Iris pigment epithelial cell (primary cell): ENCODE measurements at regions not wholly inside any gene's neighbourhood (a gene's known extent, or its start where the extent isn't known, plus 50 kb on each side); places are given as distances from the start of the nearest gene placed in this dataset.
A peak's percentile ranks its signal among the peaks of the same experiment; 100 is the strongest.
"Not testable (repeated sequence)": the region's sequence is repeated elsewhere in the genome, so short reads cannot be mapped to it uniquely, and the experiment has no call there.

Experiments
- DNase-seq: peaks from one replicate; pipeline ENCODE4 v3.0.0-alpha.2; 2011; ENCODE audit warnings: low read depth

GRCh38 chr14:65834812-65835211 is 422.3 kb downstream of the FUT8 start:
- no peak for DNase-seq

DNA sequence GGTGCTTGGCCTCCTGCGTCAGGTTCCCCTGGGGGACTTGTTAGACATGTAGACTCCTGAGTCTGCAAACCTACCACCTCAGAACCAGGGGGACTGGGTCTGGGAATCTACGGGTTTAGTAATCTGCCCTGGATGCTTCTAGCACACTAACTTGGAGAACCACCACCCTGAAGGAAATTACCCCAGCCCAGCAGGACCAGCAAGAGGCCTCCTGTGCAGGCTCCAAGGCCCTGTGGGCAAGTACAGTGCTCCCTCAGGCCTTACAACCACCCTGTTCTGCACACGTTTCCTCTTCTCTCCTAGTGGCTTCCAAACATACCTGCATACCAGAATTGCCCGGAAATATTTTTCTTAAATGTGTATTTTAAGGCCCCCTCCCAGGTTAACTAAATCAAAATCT is 423.0 kb downstream of the FUT8 start:
- no peak for DNase-seq

GRCh38 chr14:65838565-65838964 is 426.0 kb downstream of the FUT8 start:
- no peak for DNase-seq

DNA sequence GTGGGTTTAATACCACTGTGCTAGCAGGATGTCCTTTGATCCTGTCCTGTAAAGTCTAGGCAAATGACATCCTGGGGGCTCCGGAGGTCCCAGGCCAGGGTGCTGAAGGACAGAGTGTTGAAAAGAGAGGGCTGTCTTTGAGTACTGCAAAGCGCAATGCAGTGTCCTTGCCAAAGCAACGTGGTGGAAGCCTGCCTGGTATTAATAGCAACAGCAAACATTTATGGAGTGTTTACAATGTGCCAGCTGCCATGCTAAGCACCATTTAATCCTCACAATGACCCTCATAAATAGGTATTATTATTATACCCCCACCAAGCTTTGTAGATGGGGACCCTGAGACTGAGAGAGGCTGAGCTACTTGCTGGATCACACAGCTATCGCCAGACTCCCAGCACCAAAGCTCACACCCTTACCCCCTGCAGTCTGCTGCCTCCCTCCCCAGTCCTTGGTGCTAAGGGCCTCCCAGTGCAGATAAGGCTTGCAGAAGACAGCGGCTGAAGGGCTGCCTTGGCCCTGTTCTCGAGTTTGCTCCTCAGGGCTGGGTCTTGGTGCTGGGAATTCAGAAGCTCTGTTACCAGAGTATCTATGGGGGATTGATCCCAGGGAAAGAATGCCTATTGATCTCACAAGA is 427.7 kb downstream of the FUT8 start:
- no peak for DNase-seq

DNA sequence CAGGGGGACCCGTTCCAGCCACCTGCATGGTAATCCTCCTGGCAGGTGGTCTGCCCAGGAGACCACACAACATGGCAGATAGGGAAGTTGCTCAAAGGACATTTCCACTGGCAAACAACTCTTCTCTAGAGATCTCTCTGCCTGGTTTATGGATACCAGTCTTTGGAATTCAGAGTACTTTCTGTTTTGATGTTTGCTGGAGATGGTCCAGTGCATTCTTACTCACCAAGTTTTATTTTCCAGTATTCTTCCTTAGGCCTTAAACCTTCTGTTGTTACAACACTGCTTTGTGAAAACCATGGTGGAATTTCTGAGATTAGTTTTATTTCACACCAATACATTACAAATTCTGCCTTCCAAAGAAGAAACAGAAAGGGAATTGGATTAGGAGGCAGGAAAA is 428.3 kb downstream of the FUT8 start:
- peak; percentile 27 for DNase-seq

GRCh38 chr14:65846196-65846868 is 433.8 kb downstream of the FUT8 start:
- DNase-seq: no peak

DNA sequence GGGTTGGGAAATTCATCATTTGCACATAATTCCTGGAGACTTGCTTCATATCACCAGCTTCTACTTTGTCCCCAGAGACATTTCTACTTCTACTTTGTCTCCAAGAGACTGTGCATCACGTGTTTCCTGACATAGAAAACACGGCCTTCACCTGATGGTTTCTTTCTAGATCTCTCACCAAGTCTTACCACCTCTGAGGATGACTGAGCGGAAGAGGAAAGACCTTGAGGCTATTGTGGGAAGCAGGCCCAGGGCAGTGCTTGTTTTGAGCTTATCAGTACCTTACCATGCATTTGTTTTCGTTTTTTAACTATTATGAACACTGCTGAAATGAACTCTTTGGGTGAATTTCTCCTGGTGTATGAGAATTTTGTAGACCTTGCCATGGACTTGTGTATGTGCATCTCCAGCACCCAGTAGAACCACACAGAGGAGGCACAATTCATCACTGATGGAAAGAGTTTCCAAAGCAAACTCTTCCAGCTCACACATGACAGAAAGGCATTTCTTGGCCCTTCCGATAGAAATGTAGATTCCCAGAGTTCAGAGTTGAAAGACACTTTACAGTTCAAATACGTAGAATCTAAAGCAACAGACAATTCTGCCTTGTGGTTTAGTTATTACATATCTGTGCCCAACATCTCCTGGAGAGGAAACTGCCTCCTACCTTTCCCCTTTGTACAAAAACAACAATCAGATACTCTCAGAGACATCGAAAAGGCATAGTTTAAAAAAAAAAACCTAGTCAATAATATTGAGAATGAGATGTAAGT is 434.7 kb downstream of the FUT8 start:
- DNase-seq: no peak

DNA sequence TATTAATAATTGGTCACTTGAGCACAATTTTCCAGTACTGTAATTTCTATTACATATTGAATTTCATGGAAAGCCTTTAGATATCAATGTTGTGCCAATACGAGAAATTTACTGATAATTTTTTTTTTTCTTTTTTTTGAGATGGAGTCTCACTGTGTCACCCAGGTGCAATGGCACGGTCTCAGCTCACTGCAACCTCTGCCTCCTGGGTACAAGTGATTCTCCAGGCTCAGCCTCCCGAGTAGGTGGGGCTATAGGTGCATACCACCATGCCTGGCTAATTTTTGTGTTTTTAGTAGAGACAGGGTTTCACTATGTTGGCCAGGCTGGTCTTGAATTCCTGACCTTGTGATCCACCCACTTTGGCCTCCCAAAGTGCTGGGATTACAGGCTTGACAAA is 435.4 kb downstream of the FUT8 start:
- DNase-seq: not testable (repeated sequence)

DNA sequence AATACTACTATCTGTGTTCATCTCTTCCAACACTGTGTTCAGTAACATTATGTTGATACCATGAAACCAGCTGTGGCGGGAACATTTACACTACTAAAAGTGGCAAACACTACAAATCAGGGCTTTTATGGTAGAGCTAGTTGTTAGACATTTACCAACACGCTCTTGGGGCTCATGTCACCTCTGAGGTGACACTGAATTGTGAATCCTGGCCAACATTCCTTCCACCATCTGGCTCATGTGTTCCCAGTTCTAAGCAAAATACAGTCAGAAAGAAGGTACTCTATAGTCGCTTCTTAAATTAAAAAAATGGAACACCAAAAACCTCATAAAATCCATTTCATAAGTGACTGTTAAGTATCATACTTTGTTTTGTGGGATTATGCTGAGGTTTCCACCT is 436.6 kb downstream of the FUT8 start:
- no peak for DNase-seq

DNA sequence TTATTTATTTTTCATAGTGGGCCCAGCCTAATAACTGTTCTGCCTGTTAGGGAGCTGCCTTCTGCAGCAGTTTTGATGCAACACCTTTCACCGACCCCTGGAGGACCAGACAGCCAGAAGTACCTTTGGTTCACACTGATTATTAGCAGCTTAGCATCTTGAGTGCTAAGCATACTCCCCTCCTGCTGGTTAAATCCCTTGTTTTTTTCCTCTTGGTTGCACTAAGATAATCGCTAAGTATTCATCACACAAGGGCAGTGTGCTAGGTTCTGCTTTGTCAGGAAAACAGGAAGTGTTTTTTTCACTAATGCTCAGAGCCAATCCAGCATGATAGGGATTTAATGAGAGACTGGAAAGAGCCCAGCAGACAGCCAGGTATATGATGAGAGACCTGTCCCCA is 437.0 kb downstream of the FUT8 start:
- DNase-seq: no peak

DNA sequence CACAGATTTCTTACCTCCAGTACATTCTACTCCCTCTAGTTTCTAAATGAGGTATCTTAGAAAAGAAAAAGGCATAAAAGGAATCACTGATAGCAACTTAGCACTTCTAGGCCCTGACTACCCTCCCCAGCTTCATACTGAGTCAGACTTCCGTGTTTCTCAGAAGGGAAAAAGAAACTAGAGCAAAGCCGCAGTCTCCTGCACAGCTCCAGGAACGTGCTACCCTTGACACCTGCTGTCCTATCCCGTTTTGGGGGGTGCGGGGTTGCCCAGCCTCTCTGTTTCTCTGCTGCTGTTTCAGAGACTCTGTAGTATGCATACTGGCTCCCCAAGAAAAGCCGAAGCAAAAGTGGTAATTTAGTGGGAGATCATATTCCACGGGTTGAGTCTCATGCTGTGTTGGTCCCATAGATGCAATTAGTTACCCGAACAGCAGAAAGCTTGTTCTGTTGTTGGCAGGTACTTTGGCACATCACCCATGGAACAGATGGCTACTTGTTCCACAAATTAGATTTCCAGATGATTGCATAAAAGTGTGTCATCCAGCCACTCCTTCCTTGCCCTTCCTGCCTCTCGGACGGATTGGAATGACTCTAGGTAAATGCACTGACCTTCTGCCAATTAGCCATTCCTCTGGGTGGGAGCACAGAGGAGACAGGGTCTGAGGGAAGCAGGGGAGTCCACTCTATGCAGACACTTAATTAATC is 438.1 kb downstream of the FUT8 start:
- DNase-seq: no peak

- DNase-seq: no peak
Observed at GRCh38 chr14:65852689-65853088, 440.2 kb downstream of the FUT8 start.

DNA sequence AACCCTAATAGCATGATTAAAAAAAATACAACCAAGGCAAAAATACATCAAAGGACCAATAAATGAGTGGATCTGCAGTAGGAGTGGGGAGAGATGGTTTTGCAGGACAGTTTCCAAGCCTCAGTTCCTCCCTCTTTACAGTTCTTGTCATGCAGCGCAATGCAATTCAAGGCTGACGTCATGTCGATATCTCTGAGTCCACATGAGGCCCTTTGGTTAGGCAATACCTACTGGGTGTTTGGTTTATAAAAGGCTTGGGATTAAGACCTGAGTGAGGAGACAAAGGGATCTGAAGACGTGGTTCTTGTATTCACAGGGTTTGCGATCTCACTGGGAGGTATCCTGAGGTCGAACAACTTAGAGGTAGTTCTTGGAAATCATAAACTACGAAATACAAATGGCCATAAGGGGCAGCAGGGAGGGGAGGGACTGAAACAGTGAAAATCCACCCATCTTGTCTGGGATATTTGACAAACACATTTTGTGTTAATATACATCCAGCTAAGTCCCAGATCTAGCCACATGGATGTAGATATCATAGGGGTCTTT is 441.0 kb downstream of the FUT8 start:
- no peak for DNase-seq

- DNase-seq: no peak
Observed at GRCh38 chr14:65854215-65854614, 441.7 kb downstream of the FUT8 start.

GRCh38 chr14:65860956-65861611 is 448.6 kb downstream of the FUT8 start:
- DNase-seq: no peak

GRCh38 chr14:65864549-65864948 is 452.0 kb downstream of the FUT8 start:
- DNase-seq: no peak

DNA sequence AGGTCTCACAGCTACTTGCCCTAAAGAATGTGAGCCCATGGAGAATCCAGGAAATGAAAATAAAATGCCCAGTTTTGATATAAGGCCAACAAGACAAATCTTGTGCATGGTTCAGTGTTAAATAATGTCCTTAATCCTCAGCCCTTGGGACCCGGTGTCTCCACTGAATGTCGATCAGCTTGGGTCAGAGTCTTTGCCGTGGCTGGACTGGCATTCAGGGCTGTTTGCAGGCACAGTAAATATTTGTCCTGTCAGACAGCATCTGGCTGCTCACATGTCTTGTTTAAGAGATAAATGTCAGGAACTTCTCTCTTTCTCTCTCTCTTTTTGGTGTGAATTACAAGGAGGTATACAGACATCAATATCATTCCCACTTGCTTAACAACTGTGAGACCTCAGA is 452.5 kb downstream of the FUT8 start:
- DNase-seq: no peak

- no peak for DNase-seq
Observed at GRCh38 chr14:65866448-65866847, 453.9 kb downstream of the FUT8 start.

DNA sequence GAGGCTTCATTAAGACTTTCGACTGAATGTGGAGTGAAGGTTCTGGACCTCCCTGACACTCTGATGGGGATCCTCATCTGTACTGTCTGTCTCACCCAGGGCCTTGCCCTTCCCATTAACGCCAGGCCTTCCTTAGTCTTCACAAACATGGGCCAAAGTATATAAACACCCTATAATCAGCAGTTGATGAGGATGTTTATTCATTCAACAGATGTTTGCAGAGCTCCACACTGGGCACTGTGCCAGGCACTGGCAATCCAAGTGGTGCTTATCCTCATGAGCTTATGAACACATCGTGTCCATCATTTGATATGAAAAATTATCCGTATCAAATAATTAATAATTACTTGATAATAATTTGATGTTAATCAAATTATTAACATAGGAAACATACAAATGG is 454.4 kb downstream of the FUT8 start:
- no peak for DNase-seq

DNA sequence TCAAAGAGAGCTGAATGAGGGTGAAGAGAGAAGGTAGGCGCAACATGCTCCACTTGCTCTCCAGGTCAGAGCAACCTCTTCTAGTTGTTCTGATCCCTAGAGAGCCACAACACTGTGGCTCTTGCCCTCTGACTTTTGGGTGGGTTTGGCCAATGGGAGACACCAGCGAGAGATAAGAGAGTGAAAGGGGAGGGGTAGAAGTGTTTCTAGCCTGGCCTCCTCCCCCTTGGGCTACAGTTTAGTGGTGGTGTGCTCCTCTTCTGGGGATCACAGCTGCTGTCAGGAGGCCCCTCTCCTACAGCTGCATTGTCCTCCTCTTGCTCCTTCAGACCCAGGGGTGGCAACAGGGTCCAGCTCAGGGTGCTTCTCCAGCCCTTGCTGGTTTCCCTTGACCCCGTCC is 454.8 kb downstream of the FUT8 start:
- no peak for DNase-seq

DNA sequence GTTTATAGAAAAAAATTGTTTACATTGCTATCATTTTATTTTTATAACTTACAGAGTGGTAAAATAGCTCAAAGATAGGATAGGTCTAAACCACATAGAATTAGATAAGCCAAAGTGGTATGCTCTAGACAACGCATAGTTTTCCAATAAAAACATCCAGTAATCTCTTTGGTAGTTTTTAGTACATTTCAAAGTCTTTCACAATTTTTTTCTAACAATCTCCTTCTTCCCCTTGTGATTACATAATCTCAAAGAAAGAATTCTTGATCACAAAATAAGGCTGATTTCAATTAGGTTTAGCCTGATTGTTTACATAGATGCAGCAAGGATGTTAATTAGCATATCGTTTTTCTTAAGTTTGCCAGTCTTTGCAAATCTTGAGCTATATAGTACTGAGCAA is 460.0 kb downstream of the FUT8 start:
- peak; percentile 38 for DNase-seq

DNA sequence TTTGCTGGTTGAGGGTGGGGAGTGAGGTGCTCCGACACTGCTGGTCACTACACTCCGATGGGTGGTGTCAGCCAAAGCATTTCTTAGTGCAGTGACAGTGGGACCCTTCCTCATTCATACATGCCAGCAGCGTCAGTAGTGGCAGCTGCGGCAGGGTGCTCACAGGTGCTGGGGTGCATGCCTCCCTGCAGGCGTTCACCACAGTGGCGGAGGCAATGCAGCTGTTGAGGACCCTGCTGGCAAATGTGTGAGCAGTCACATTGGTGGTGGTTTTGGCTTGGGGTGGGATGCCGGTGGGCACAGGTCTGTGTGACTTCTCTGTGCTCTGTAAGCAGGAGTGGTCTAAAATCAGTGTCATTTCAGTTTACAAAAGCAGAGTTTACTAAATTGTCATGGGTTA is 464.6 kb downstream of the FUT8 start:
- DNase-seq: no peak
